PC-3 (cell line): ENCODE measurements at regions not wholly inside any gene's neighbourhood (a gene's known extent, or its start where the extent isn't known, plus 50 kb on each side); places are given as distances from the start of the nearest gene placed in this dataset.

Experiments
- ATAC-seq: fragments of 200-7000 bp; cut with Tn5 transposase; 2 replicates; pipeline ENCODE4 v1.9.1; 2020; ENCODE audit warnings: mild to moderate bottlenecking, moderate library complexity
- BruUV-seq: library from RNA; stranded (reverse); fragments of 400-500 nt; replicated peaks from 2 replicates; lab custom pipeline; 2021; lab: Mats Ljungman, UMichigan
- CTCF ChIA-PET: fragments of 300-600 bp; sonication (Branson Sonifier 250); formaldehyde crosslinking; loops from one replicate; lab custom pipeline; 2022; ENCODE audit warnings: antibody characterized with exemption; lab: Charles Lee
- POLR2A ChIA-PET: fragments of 300-600 bp; sonication (Branson Sonifier 250); formaldehyde crosslinking; loops from one replicate; lab custom pipeline; 2022; ENCODE audit warnings: antibody characterized with exemption; ENCODE audit not compliant: unreplicated experiment; lab: Charles Lee
- DNase-seq: peaks from one replicate; pipeline ENCODE4 v3.0.0-alpha.2; 2015
- H2AFZ ChIP-seq: fragments of 300-600 bp; sonication (generic); 2 replicates; pipeline ENCODE4 v1.6.0; 2016; ENCODE audit warnings: antibody characterized with exemption, low read length
- H3F3A ChIP-seq: fragments of 300-600 bp; sonication (generic); one replicate; pipeline ENCODE4 v1.6.0; 2017; ENCODE audit warnings: antibody characterized with exemption, low read length, control low read depth, mild to moderate bottlenecking; ENCODE audit not compliant: unreplicated experiment
- H3K27ac ChIP-seq: fragments of 300-600 bp; sonication (generic); 2 replicates; pipeline ENCODE4 v1.5.1; 2016; ENCODE audit warnings: mild to moderate bottlenecking, low read length
- H3K27me3 ChIP-seq: fragments of 300-600 bp; sonication (generic); 2 replicates; pipeline ENCODE4 v1.6.1; 2016; ENCODE audit warnings: low read length, mixed read lengths
- H3K36me3 ChIP-seq: fragments of 300-600 bp; sonication (generic); 2 replicates; pipeline ENCODE4 v1.6.1; 2016; ENCODE audit warnings: low read depth, mixed run types, low read length, mixed read lengths
- H3K4me1 ChIP-seq: fragments of 300-600 bp; sonication (generic); 2 replicates; pipeline ENCODE4 v1.5.1; 2016; ENCODE audit warnings: low read length; ENCODE audit not compliant: insufficient read depth
- H3K4me2 ChIP-seq: fragments of 300-600 bp; sonication (generic); 2 replicates; pipeline ENCODE4 v1.6.0; 2016; ENCODE audit warnings: low read length
- H3K4me3 ChIP-seq: fragments of 300-600 bp; sonication (generic); 2 replicates; pipeline ENCODE4 v1.5.1; 2016; ENCODE audit warnings: mild to moderate bottlenecking, low read length, mixed read lengths
- H3K79me2 ChIP-seq: fragments of 300-600 bp; sonication (generic); 2 replicates; pipeline ENCODE4 v1.6.1; 2017; ENCODE audit warnings: low read length, mixed read lengths
- H3K9ac ChIP-seq: fragments of 300-600 bp; sonication (generic); 2 replicates; pipeline ENCODE4 v1.6.0; 2016; ENCODE audit warnings: mild to moderate bottlenecking, low read length
- H3K9me2 ChIP-seq: fragments of 300-600 bp; sonication (generic); replicated peaks from 2 replicates; pipeline ENCODE4 v1.6.1; 2016; ENCODE audit warnings: mixed run types, low read length, mixed read lengths
- H3K9me3 ChIP-seq: fragments of 300-600 bp; sonication (generic); 2 replicates; pipeline ENCODE4 v1.6.1; 2016; ENCODE audit warnings: low read length, mixed read lengths
- H4K20me1 ChIP-seq: fragments of 300-600 bp; sonication (generic); 2 replicates; pipeline ENCODE4 v1.6.1; 2016; ENCODE audit warnings: low read length, mixed read lengths
- CTCF ChIP-seq: fragments of 300-600 bp; sonication (generic); conservative IDR thresholded peaks from 2 replicates; pipeline ENCODE4 v1.5.1; 2017; ENCODE audit warnings: antibody characterized with exemption, low read depth, mild to moderate bottlenecking, low read length
- EZH2 ChIP-seq: fragments of 300-600 bp; sonication (generic); IDR thresholded peaks from one replicate; pipeline ENCODE4 v1.6.1; 2017; ENCODE audit warnings: antibody characterized with exemption, mild to moderate bottlenecking, low read length; ENCODE audit not compliant: unreplicated experiment
- EZH2phosphoT487 ChIP-seq: fragments of 300-600 bp; sonication (generic); IDR thresholded peaks from 2 replicates; pipeline ENCODE4 v1.6.1; 2018; ENCODE audit warnings: mild to moderate bottlenecking, antibody characterized with exemption, low read length, borderline replicate concordance
- intact Hi-C: fragments of 100-400 bp; cut with micrococcal nuclease; formaldehyde crosslinking; loops from 2 replicates; pipeline ENCODE4 v1.9.0; 2023

GRCh38 chr16:51243936-51244436 lies 92.9 kb upstream of the SALL1 start:
- Histone ChIP-seq H3K9me3 (no peaks in the 10 kb centered on the region), H3K4me1 (no peaks in the 10 kb centered on the region), H3K9ac (no peak overlapping the region), H3F3A (no peaks in the 10 kb centered on the region), H3K4me2 (no peak overlapping the region), H3K79me2 (no peaks in the 10 kb centered on the region), H3K36me3 (no peaks in the 10 kb centered on the region), H3K27me3 (no peaks in the 10 kb centered on the region), H3K4me3 (no peak overlapping the region), H4K20me1 (no peaks in the 10 kb centered on the region), H3K9me2 (no peaks in the 10 kb centered on the region), H3K27ac (no peak overlapping the region), H2AFZ (no peak overlapping the region)
- POLR2A ChIA-PET, result no interaction called here
- ATAC-seq, result no peak
- no TSS peak for BruUV-seq
- intact Hi-C loops, result no loop called here
- no peak for DNase-seq
- CTCF ChIA-PET, result no interaction called here
- TF ChIP-seq CTCF (no peak), EZH2 (no peak), EZH2phosphoT487 (no peak)

- Histone ChIP-seq H3K9me3 (no peaks in the 10 kb centered on the region), H4K20me1 (no peaks in the 10 kb centered on the region), H3K4me3 (no peak overlapping the region), H3K4me2 (no peak overlapping the region), H2AFZ (no peak overlapping the region), H3K4me1 (no peaks in the 10 kb centered on the region), H3K36me3 (no peaks in the 10 kb centered on the region), H3K9me2 (no peaks in the 10 kb centered on the region), H3F3A (no peaks in the 10 kb centered on the region), H3K27me3 (no peaks in the 10 kb centered on the region), H3K9ac (no peak overlapping the region), H3K27ac (no peak overlapping the region), H3K79me2 (no peaks in the 10 kb centered on the region)
- DNase-seq, result no peak
- TF ChIP-seq CTCF (no peak), EZH2phosphoT487 (no peak), EZH2 (no peak)
- ATAC-seq, result no peak
- ChIA-PET CTCF (no interaction called here), POLR2A (no interaction called here)
- BruUV-seq, result no TSS peak
- intact Hi-C loops, result no loop called here
These were observed 91.4 kb upstream of the SALL1 start for GRCh38 chr16:51242296-51242994.

- intact Hi-C loops, result no loop called here
- ATAC-seq, result no peak
These were observed 88.1 kb upstream of the SALL1 start for GRCh38 chr16:51239196-51239595.

More at GRCh38 chr16:51239196-51239595, 88.1 kb upstream of the SALL1 start:
- H2AFZ ChIP-seq, result no peak overlapping the region
- TF ChIP-seq EZH2phosphoT487 (no peak), CTCF (no peak), EZH2 (no peak)
- no peaks in the 10 kb centered on the region for H3K79me2 ChIP-seq
- CTCF ChIA-PET, result no interaction called here
- H3K9me3 ChIP-seq, result no peaks in the 10 kb centered on the region
- BruUV-seq, result no TSS peak
- no peak overlapping the region for H3K9ac ChIP-seq
- no peaks in the 10 kb centered on the region for H3K27me3 ChIP-seq
- H3K9me2 ChIP-seq, result no peaks in the 10 kb centered on the region
- POLR2A ChIA-PET, result no interaction called here
- H3K4me3 ChIP-seq, result no peak overlapping the region
- no peaks in the 10 kb centered on the region for H4K20me1 ChIP-seq
- H3K4me2 ChIP-seq, result no peak overlapping the region
- H3K27ac ChIP-seq, result no peak overlapping the region
- no peaks in the 10 kb centered on the region for H3K4me1 ChIP-seq
- DNase-seq, result no peak
- H3K36me3 ChIP-seq, result no peaks in the 10 kb centered on the region
- H3F3A ChIP-seq, result no peaks in the 10 kb centered on the region
